ENCODE measurements at regions not wholly inside any gene's neighbourhood (a gene's known extent, or its start where the extent isn't known, plus 50 kb on each side); places are given as distances from the start of the nearest gene placed in this dataset.
"Not testable (repeated sequence)": the region's sequence is repeated elsewhere in the genome, so short reads cannot be mapped to it uniquely, and the experiment has no call there.

GRCh38 chr12:59079002-59079401 is 158.7 kb upstream of the LRIG3 start:
- no peak for FAIRE-seq

- FAIRE-seq = no peak
Observed at GRCh38 chr12:59077575-59078426, 157.5 kb upstream of the LRIG3 start.

GRCh38 chr12:59077153-59077552 is 156.8 kb upstream of the LRIG3 start:
- FAIRE-seq = no peak

GRCh38 chr12:59076622-59077021 is 156.3 kb upstream of the LRIG3 start:
- no peak for FAIRE-seq

- no peak for FAIRE-seq
Observed at GRCh38 chr12:59075968-59076490, 155.7 kb upstream of the LRIG3 start.

- no peak for FAIRE-seq
Observed at GRCh38 chr12:59075141-59075540, 154.8 kb upstream of the LRIG3 start.

- peak; percentile 64 for FAIRE-seq
Observed at GRCh38 chr12:59070322-59070933, 150.1 kb upstream of the LRIG3 start.

GRCh38 chr12:59069516-59069915 is 149.2 kb upstream of the LRIG3 start:
- no peak for FAIRE-seq

- peak; percentile 5 for FAIRE-seq
Observed at GRCh38 chr12:59068436-59068835, 148.1 kb upstream of the LRIG3 start.

GRCh38 chr12:59067083-59067482 is 146.8 kb upstream of the LRIG3 start:
- FAIRE-seq = peak; percentile 89

GRCh38 chr12:59066445-59066844 is 146.1 kb upstream of the LRIG3 start:
- no peak for FAIRE-seq

- FAIRE-seq = no peak
Observed at GRCh38 chr12:59059088-59059935, 139.0 kb upstream of the LRIG3 start.

- FAIRE-seq = no peak
Observed at GRCh38 chr12:59056966-59057365, 136.7 kb upstream of the LRIG3 start.

GRCh38 chr12:59055204-59055860 is 135.0 kb upstream of the LRIG3 start:
- peak; percentile 100 for FAIRE-seq

- FAIRE-seq = not testable (repeated sequence)
Observed at GRCh38 chr12:59053266-59053899, 133.1 kb upstream of the LRIG3 start.

GRCh38 chr12:59046763-59047534 is 126.6 kb upstream of the LRIG3 start:
- FAIRE-seq = no peak

- FAIRE-seq = no peak
Observed at GRCh38 chr12:59044791-59045190, 124.5 kb upstream of the LRIG3 start.

- FAIRE-seq = peak; percentile 84
Observed at GRCh38 chr12:59041241-59042121, 121.2 kb upstream of the LRIG3 start.

GRCh38 chr12:59040656-59041055 is 120.4 kb upstream of the LRIG3 start:
- no peak for FAIRE-seq

GRCh38 chr12:59040043-59040442 is 119.7 kb upstream of the LRIG3 start:
- FAIRE-seq = no peak
